IMR-90 (cell line): ENCODE measurements at regions not wholly inside any gene's neighbourhood (a gene's known extent, or its start where the extent isn't known, plus 50 kb on each side); places are given as distances from the start of the nearest gene placed in this dataset.

Source experiments
- ATAC-seq: fragments of 200-7000 bp; cut with Tn5 transposase; 2 replicates; pipeline ENCODE4 v1.9.1; 2020; ENCODE audit warnings: low read depth, mild to moderate bottlenecking, moderate library complexity
- BruUV-seq: library from RNA; stranded (reverse); fragments of 400-500 nt; replicated peaks from 2 replicates; lab custom pipeline; 2021; lab: Mats Ljungman, UMichigan
- CTCF ChIA-PET: fragments of 300-600 bp; formaldehyde crosslinking; extraction: SDS; loops from one replicate; lab custom pipeline; 2021; ENCODE audit warnings: antibody characterized with exemption; lab: Yijun Ruan, JAX
- POLR2A ChIA-PET: fragments of 300-600 bp; sonication (Branson Sonifier 250); formaldehyde crosslinking; loops from one replicate; lab custom pipeline; 2022; ENCODE audit warnings: antibody characterized with exemption; ENCODE audit not compliant: unreplicated experiment; lab: Charles Lee
- DNase-seq: peaks from one replicate; pipeline ENCODE4 v3.0.0; 2013
- H2AFZ ChIP-seq: replicated peaks from 2 replicates; pipeline ENCODE3; 2013; ENCODE audit warnings: low read length, mild to moderate bottlenecking; ENCODE audit not compliant: poor library complexity
- H2AK5ac ChIP-seq: 2 replicates; pipeline ENCODE4 v1.6.1; 2013; ENCODE audit warnings: low read depth, low read length, inconsistent platforms
- H2AK9ac ChIP-seq: replicated peaks from 2 replicates; pipeline ENCODE3; 2013; ENCODE audit warnings: mild to moderate bottlenecking, low read depth, low read length, moderate library complexity; ENCODE audit not compliant: poor library complexity
- H2BK120ac ChIP-seq: 2 replicates; pipeline ENCODE4 v1.6.1; 2013; ENCODE audit warnings: low read depth, low read length, inconsistent platforms
- H2BK15ac ChIP-seq: 3 replicates; pipeline ENCODE4 v1.6.1; 2013; ENCODE audit warnings: low read depth, low read length, inconsistent platforms
- H2BK20ac ChIP-seq: 2 replicates; pipeline ENCODE4 v1.6.1; 2013; ENCODE audit warnings: low read depth, mild to moderate bottlenecking, inconsistent platforms, low read length, moderate library complexity
- H2BK5ac ChIP-seq: 2 replicates; pipeline ENCODE4 v1.6.1; 2013; ENCODE audit warnings: mild to moderate bottlenecking, low read depth, low read length, inconsistent platforms; ENCODE audit not compliant: poor library complexity, severe bottlenecking
- H3K14ac ChIP-seq: replicated peaks from 2 replicates; pipeline ENCODE4 v1.6.1; 2013; ENCODE audit warnings: low read depth, low read length, inconsistent platforms
- H3K18ac ChIP-seq: 2 replicates; pipeline ENCODE4 v1.6.1; 2013; ENCODE audit warnings: low read depth, low read length, control low read depth
- H3K23ac ChIP-seq: 2 replicates; pipeline ENCODE4 v1.6.1; 2013; ENCODE audit warnings: low read depth, low read length, inconsistent platforms
- H3K27ac ChIP-seq: 2 replicates; pipeline ENCODE4 v1.5.1; 2013; ENCODE audit warnings: mild to moderate bottlenecking, control low read depth, low read length; ENCODE audit not compliant: insufficient read depth
- H3K27me3 ChIP-seq: 2 replicates; pipeline ENCODE4 v1.6.1; 2013; ENCODE audit warnings: low read length; ENCODE audit not compliant: control insufficient read depth, insufficient read depth
- H3K36me3 ChIP-seq: 2 replicates; pipeline ENCODE4 v1.6.1; 2013; ENCODE audit warnings: low read length, mixed read lengths; ENCODE audit not compliant: control insufficient read depth, insufficient read depth
- H3K4ac ChIP-seq: 2 replicates; pipeline ENCODE4 v1.6.1; 2013; ENCODE audit warnings: low read depth, low read length, inconsistent platforms
- H3K4me1 ChIP-seq: 2 replicates; pipeline ENCODE4 v1.6.1; 2013; ENCODE audit warnings: low read length, mixed read lengths; ENCODE audit not compliant: control insufficient read depth, insufficient read depth
- H3K4me2 ChIP-seq: 2 replicates; pipeline ENCODE4 v1.6.1; 2013; ENCODE audit warnings: low read depth, mild to moderate bottlenecking, control low read depth, low read length, moderate library complexity
- H3K4me3 ChIP-seq: 2 replicates; pipeline ENCODE4 v1.5.1; 2013; ENCODE audit warnings: low read depth, mild to moderate bottlenecking, control low read depth, low read length, moderate library complexity; ENCODE audit not compliant: insufficient read depth
- H3K56ac ChIP-seq: 2 replicates; pipeline ENCODE4 v1.6.1; 2013; ENCODE audit warnings: low read length, inconsistent platforms; ENCODE audit not compliant: insufficient read depth; ENCODE audit errors: extremely low read depth
- H3K79me1 ChIP-seq, 2 experiments: 2 replicates each; pipeline ENCODE4 v1.6.1; 2013; ENCODE audit warnings: low read length in 2 of 2, inconsistent platforms in 1 of 2, low read depth in 1 of 2
- H3K9ac ChIP-seq: 2 replicates; pipeline ENCODE4 v1.6.1; 2013; ENCODE audit warnings: low read depth, low read length, control low read depth
- H3K9me1 ChIP-seq: 2 replicates; pipeline ENCODE4 v1.6.1; 2013; ENCODE audit warnings: low read length, inconsistent platforms; ENCODE audit not compliant: insufficient read depth
- H3K9me3 ChIP-seq: 2 replicates; pipeline ENCODE4 v1.6.1; 2013; ENCODE audit warnings: low read length; ENCODE audit not compliant: control insufficient read depth, insufficient read depth
- H4K20me1 ChIP-seq: 2 replicates; pipeline ENCODE4 v1.6.1; 2013; ENCODE audit warnings: low read length, inconsistent platforms; ENCODE audit not compliant: insufficient read depth
- H4K5ac ChIP-seq: 2 replicates; pipeline ENCODE4 v1.6.1; 2013; ENCODE audit warnings: mild to moderate bottlenecking, low read depth, low read length, control low read depth
- H4K8ac ChIP-seq, 2 experiments: 2 replicates each; pipeline ENCODE4 v1.6.1; 2013; ENCODE audit warnings: low read depth in 2 of 2, low read length in 2 of 2, control low read depth in 1 of 2, inconsistent platforms in 1 of 2
- H4K91ac ChIP-seq: 2 replicates; pipeline ENCODE4 v1.6.1; 2013; ENCODE audit warnings: low read depth, low read length, inconsistent platforms; ENCODE audit not compliant: insufficient read depth
- CEBPB ChIP-seq: IDR thresholded peaks from 2 replicates; pipeline ENCODE4 v1.6.1; 2012; ENCODE audit warnings: low read depth, low read length, improper control_type of control experiment
- CHD1 ChIP-seq: IDR thresholded peaks from 2 replicates; pipeline ENCODE4 v1.6.1; 2012; ENCODE audit warnings: low read depth, low read length, improper control_type of control experiment
- FOS ChIP-seq: fragments of 150-350 bp; IDR thresholded peaks from 2 replicates; pipeline ENCODE4 v1.6.1; 2016; ENCODE audit warnings: low read depth, low read length
- MAFK ChIP-seq: IDR thresholded peaks from 2 replicates; pipeline ENCODE4 v1.6.1; 2012; ENCODE audit warnings: low read depth, low read length, improper control_type of control experiment
- MXI1 ChIP-seq: IDR thresholded peaks from 2 replicates; pipeline ENCODE4 v1.6.1; 2012; ENCODE audit warnings: low read depth, mild to moderate bottlenecking, low read length, moderate library complexity, borderline replicate concordance
- POLR2A ChIP-seq: IDR thresholded peaks from 2 replicates; pipeline ENCODE4 v1.6.1; 2012; ENCODE audit warnings: mild to moderate bottlenecking, low read depth, low read length
- RCOR1 ChIP-seq: IDR thresholded peaks from 2 replicates; pipeline ENCODE4 v1.6.1; 2012; ENCODE audit warnings: mild to moderate bottlenecking, low read length, improper control_type of control experiment; ENCODE audit not compliant: insufficient replicate concordance
- RFX5 ChIP-seq: IDR thresholded peaks from 2 replicates; pipeline ENCODE4 v1.8.0; 2012; ENCODE audit warnings: low read depth, mild to moderate bottlenecking, low read length, moderate library complexity
- SMC3 ChIP-seq: fragments of 150-350 bp; IDR thresholded peaks from 2 replicates; pipeline ENCODE4 v1.6.1; 2016; ENCODE audit warnings: low read depth, mild to moderate bottlenecking, antibody characterized with exemption, low read length, moderate library complexity
- WGBS, 2 experiments: methylation state at CpG; one replicate each; pipeline versions ENCODE4 v1.1.5 to v1.1.7; 2013; ENCODE audit warnings: missing lambda C conversion rate in 2 of 2; ENCODE audit not compliant: insufficient read length in 1 of 2; ENCODE audit errors: extremely low coverage in 2 of 2; 5-methylcytosine and 5-hydroxymethylcytosine counted together
- dilution Hi-C: fragments of 300-500 bp; cut with HindIII; formaldehyde crosslinking; loops from one replicate; pipeline ENCODE4 v1.14.3; 2018; ENCODE audit warnings: low sequenced_read_pairs; ENCODE audit not compliant: unreplicated experiment
- in situ Hi-C: fragments of 300-500 bp; cut with MboI; formaldehyde crosslinking; loops from 3 replicates; pipeline ENCODE4 v1.14.3; 2019; ENCODE audit warnings: low sequenced_read_pairs, inconsistent platforms, mixed read lengths
- intact Hi-C: fragments of 100-400 bp; cut with micrococcal nuclease; formaldehyde crosslinking; loops from 2 replicates; pipeline ENCODE4 v1.10.0; 2022
- TF ChIP-seq, protein P1 (sequence below): fragments of 150-350 bp; IDR thresholded peaks from 2 replicates; pipeline ENCODE4 v1.6.1; 2017; ENCODE audit warnings: mild to moderate bottlenecking, antibody characterized with exemption, low read length, low read depth
- TF ChIP-seq, protein P2 (sequence below): fragments of 150-350 bp; IDR thresholded peaks from 2 replicates; pipeline ENCODE4 v1.6.1; 2016; ENCODE audit warnings: low read depth, mild to moderate bottlenecking, low read length, moderate library complexity, borderline replicate concordance

DNA sequence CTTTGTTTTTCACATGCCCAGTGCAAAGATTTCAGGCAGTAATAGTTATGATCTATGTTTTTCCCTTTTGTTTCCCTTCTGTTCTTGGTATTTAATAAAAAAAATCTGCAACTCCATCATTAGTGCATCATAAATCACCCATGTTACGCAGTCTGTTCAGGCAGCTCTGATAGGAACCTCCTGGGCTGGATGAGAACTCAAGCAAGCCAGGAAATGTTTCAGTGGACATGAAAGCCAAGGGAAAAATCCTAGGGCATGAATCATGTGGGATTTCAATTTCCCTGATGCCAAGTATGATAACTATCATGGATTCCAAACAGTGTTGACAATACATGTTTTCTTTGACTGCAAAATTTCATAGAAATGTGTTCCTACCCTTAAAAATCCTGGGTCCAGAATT is 119.7 kb upstream of the TARS1 start:
- ATAC-seq (peak; percentile 82), DNase-seq (peak; percentile 98)
- no peaks in the 10 kb centered on the region for H3K27me3 ChIP-seq
- ChIA-PET POLR2A (no interaction called here), CTCF (interaction anchor here (0.5 kb wide), 1 partner anchor 1103 kb away, joined by 7 read pairs; no protein-coding TSS in a partner anchor)
- peak overlapping the region; percentile 54; the same call in 1 of the 2 replicates for H3K23ac ChIP-seq
- no peaks in the 10 kb centered on the region for H4K20me1 ChIP-seq
- no peak for TF ChIP-seq SMC3
- no peak for TF ChIP-seq MXI1
- no peak for TF ChIP-seq POLR2A
- TF ChIP-seq FOS, result peak; percentile 53
- TF ChIP-seq, protein P1, sequence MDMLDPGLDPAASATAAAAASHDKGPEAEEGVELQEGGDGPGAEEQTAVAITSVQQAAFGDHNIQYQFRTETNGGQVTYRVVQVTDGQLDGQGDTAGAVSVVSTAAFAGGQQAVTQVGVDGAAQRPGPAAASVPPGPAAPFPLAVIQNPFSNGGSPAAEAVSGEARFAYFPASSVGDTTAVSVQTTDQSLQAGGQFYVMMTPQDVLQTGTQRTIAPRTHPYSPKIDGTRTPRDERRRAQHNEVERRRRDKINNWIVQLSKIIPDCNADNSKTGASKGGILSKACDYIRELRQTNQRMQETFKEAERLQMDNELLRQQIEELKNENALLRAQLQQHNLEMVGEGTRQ, result no peak
- peak; percentile 61 for TF ChIP-seq CEBPB
- no peak for TF ChIP-seq CHD1
- peak; percentile 11; the same call in 1 of the 2 replicates for TF ChIP-seq MAFK
- no peak for TF ChIP-seq RCOR1
- TF ChIP-seq, protein P2, sequence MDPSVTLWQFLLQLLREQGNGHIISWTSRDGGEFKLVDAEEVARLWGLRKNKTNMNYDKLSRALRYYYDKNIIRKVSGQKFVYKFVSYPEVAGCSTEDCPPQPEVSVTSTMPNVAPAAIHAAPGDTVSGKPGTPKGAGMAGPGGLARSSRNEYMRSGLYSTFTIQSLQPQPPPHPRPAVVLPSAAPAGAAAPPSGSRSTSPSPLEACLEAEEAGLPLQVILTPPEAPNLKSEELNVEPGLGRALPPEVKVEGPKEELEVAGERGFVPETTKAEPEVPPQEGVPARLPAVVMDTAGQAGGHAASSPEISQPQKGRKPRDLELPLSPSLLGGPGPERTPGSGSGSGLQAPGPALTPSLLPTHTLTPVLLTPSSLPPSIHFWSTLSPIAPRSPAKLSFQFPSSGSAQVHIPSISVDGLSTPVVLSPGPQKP, result no peak
- TF ChIP-seq RFX5, result no peak
- peak overlapping the region; percentile 52; the same call in 1 of the 2 replicates for H3K4ac ChIP-seq
- H3K79me1 ChIP-seq, result no peaks in the 10 kb centered on the region
- H2BK15ac ChIP-seq, result peak overlapping the region; percentile 88; the same call in 2 of the 3 replicates
- intact Hi-C loops (loop anchor here (1.0 kb wide), 1 partner anchor 22 kb away; no protein-coding TSS in a partner anchor), dilution Hi-C loops (no loop called here), in situ Hi-C loops (no loop called here)
- peak overlapping the region; percentile 51 for H4K91ac ChIP-seq
- no peak overlapping the region; the same call in 1 of the 2 replicates for H3K9ac ChIP-seq
- H2AK9ac ChIP-seq, result no peak overlapping the region
- H3K4me2 ChIP-seq, result peak overlapping the region; percentile 47; the same call in 1 of the 2 replicates
- no peak overlapping the region; the same call in 1 of the 2 replicates for H3K56ac ChIP-seq
- H2AK5ac ChIP-seq, result 0 out of 2 replicates have a peak overlapping the region, but pooled peaks have one; percentile 37
- no CpG with 5 or more reads among the region's 1 CpG for WGBS, 2 experiments
- peak overlapping the region; percentile 51; the same call in 1 of the 2 replicates for H3K14ac ChIP-seq
- peak overlapping the region; percentile 83 for H2BK5ac ChIP-seq
- H2BK20ac ChIP-seq, result peak overlapping the region; percentile 78
- H4K8ac ChIP-seq, result peak overlapping the region; percentile 83 to 87
- BruUV-seq, result no TSS peak
- H3K9me3 ChIP-seq, result no peaks in the 10 kb centered on the region
- H4K5ac ChIP-seq, result peak overlapping the region; percentile 78; the same call in 1 of the 2 replicates
- H2AFZ ChIP-seq, result no peak overlapping the region
- peaks cover 9% of the 10 kb centered on the region for H3K4me1 ChIP-seq
- H3K4me3 ChIP-seq, result no peak overlapping the region
- 0 out of 2 replicates have a peak, but pooled peaks cover 2% of the 10 kb centered on the region for H3K9me1 ChIP-seq
- no peaks in the 10 kb centered on the region for H3K36me3 ChIP-seq
- H3K18ac ChIP-seq, result peak overlapping the region; percentile 91; the same call in 1 of the 2 replicates
- peak overlapping the region; percentile 56; the same call in 1 of the 2 replicates for H3K27ac ChIP-seq
- H2BK120ac ChIP-seq, result peak overlapping the region; percentile 86
